Endothelial cell of umbilical vein (primary cell): ENCODE measurements at regions not wholly inside any gene's neighbourhood (a gene's known extent, or its start where the extent isn't known, plus 50 kb on each side); places are given as distances from the start of the nearest gene placed in this dataset.

Experiments used
- BruUV-seq: library from RNA; stranded (reverse); fragments of 400-500 nt; replicated peaks from 2 replicates; lab custom pipeline; 2021; lab: Mats Ljungman, UMichigan
- CTCF ChIA-PET: fragments of 300-600, 350-600 bp; sonication (Branson Sonifier 250); formaldehyde crosslinking; loops from one replicate; lab custom pipeline; 2021; ENCODE audit warnings: antibody characterized with exemption, inconsistent platforms; lab: Charles Lee
- POLR2A ChIA-PET: fragments of 300-600, 350-600 bp; sonication (Branson Sonifier 250); formaldehyde crosslinking; loops from one replicate; lab custom pipeline; 2021; ENCODE audit warnings: antibody characterized with exemption, inconsistent platforms; lab: Charles Lee
- DNase-seq: peaks from one replicate; pipeline ENCODE4 v3.0.0-alpha.2; 2011; ENCODE audit warnings: low read depth, low spot score
- FAIRE-seq: peaks from 2 replicates; lab custom pipeline; 2011; peaks lifted over from hg19 to GRCh38; lab: Jason Lieb, UNC
- H2AFZ ChIP-seq: 2 replicates; pipeline ENCODE4 v1.6.0; 2012; ENCODE audit warnings: low read depth, low read length, control low read depth, inconsistent platforms
- H3K27ac ChIP-seq: 2 replicates; pipeline ENCODE4 v1.5.1; 2011; ENCODE audit warnings: low read depth, mild to moderate bottlenecking, control low read depth, low read length, moderate library complexity; ENCODE audit not compliant: insufficient read depth
- H3K27me3 ChIP-seq, 2 experiments: 2 replicates each; pipeline versions ENCODE4 v1.6.0 to v1.6.1; 2011; ENCODE audit warnings: low read length in 2 of 2, mixed read lengths in 1 of 2; ENCODE audit not compliant: control insufficient read depth in 2 of 2, insufficient read depth in 2 of 2
- H3K36me3 ChIP-seq, 2 experiments: 2 replicates in 1 of 2; 3 replicates in 1 of 2; pipeline ENCODE4 v1.5.1; 2011; ENCODE audit warnings: low read length in 2 of 2, mild to moderate bottlenecking in 1 of 2, moderate library complexity in 1 of 2; ENCODE audit not compliant: control insufficient read depth in 2 of 2, insufficient read depth in 2 of 2; ENCODE audit errors: extremely low read depth in 1 of 2
- H3K4me1 ChIP-seq: 3 replicates; pipeline ENCODE4 v1.5.1; 2011; ENCODE audit warnings: mild to moderate bottlenecking, low read length; ENCODE audit not compliant: control insufficient read depth, insufficient read depth; ENCODE audit errors: extremely low read depth
- H3K4me2 ChIP-seq: 2 replicates; pipeline ENCODE4 v1.6.1; 2011; ENCODE audit warnings: low read length, control low read depth, mixed read lengths; ENCODE audit not compliant: insufficient read depth
- H3K4me3 ChIP-seq, 3 experiments: fragments of 200-600 bp in 1 of 3; sonication (generic), shearing (Covaris generic) in 1 of 3; replicated peaks in 1 of 3; 2 replicates each; pipeline ENCODE4 v1.5.1; 2011 to 2016; ENCODE audit warnings: control low read depth in 3 of 3, low read length in 3 of 3, mild to moderate bottlenecking in 2 of 3, inconsistent platforms in 1 of 3, low read depth in 1 of 3, moderate library complexity in 1 of 3; ENCODE audit not compliant: insufficient read depth in 1 of 3
- H3K79me2 ChIP-seq: 2 replicates; pipeline ENCODE4 v1.6.0; 2012; ENCODE audit warnings: low read length, inconsistent platforms; ENCODE audit not compliant: control insufficient read depth, insufficient read depth
- H3K9ac ChIP-seq: replicated peaks from 2 replicates; pipeline ENCODE3; 2011; ENCODE audit warnings: low read length, control low read depth; ENCODE audit not compliant: insufficient read depth; ENCODE audit errors: extremely low read depth
- H3K9me1 ChIP-seq: replicated peaks from 3 replicates; pipeline ENCODE4 v1.6.0; 2011; ENCODE audit warnings: mild to moderate bottlenecking, low read length; ENCODE audit not compliant: control insufficient read depth, insufficient read depth; ENCODE audit errors: extremely low read depth
- H3K9me3 ChIP-seq: replicated peaks from 2 replicates; pipeline ENCODE4 v1.5.1; 2012; ENCODE audit warnings: low read length, inconsistent platforms; ENCODE audit not compliant: control insufficient read depth, insufficient read depth
- H4K20me1 ChIP-seq: replicated peaks from 2 replicates; pipeline ENCODE3; 2011; ENCODE audit warnings: mild to moderate bottlenecking, low read length; ENCODE audit not compliant: control insufficient read depth, insufficient read depth; ENCODE audit errors: extremely low read depth
- CTCF ChIP-seq, 2 donors: IDR thresholded peaks; 1 replicate in 1 of 2; 2 replicates in 1 of 2; pipeline ENCODE4 v1.5.1; 2011; ENCODE audit warnings: low read length in 2 of 2, mild to moderate bottlenecking in 2 of 2, moderate library complexity in 2 of 2, control low read depth in 1 of 2, inconsistent platforms in 1 of 2, low read depth in 1 of 2; ENCODE audit not compliant: insufficient read depth in 1 of 2; ENCODE audit errors: extremely low read depth in 1 of 2
- EZH2 ChIP-seq: IDR thresholded peaks from 2 replicates; pipeline ENCODE4 v1.6.1; 2012; ENCODE audit warnings: borderline replicate concordance, low read depth, mild to moderate bottlenecking, moderate library complexity, low read length, inconsistent platforms; ENCODE audit not compliant: severe bottlenecking
- FOS ChIP-seq: IDR thresholded peaks from 2 replicates; pipeline ENCODE4 v1.6.1; 2011; ENCODE audit warnings: mild to moderate bottlenecking, low read length, moderate library complexity, borderline replicate concordance; ENCODE audit not compliant: insufficient read depth
- GATA2 ChIP-seq: IDR thresholded peaks from 2 replicates; pipeline ENCODE4 v1.7.0; 2011; ENCODE audit warnings: low read depth, mild to moderate bottlenecking, moderate library complexity, mixed read lengths, low read length; ENCODE audit not compliant: insufficient read length, insufficient read depth
- JUN ChIP-seq: IDR thresholded peaks from 2 replicates; pipeline ENCODE4 v1.6.1; 2011; ENCODE audit warnings: borderline replicate concordance, low read depth; ENCODE audit not compliant: insufficient read length, insufficient read depth
- MAX ChIP-seq: IDR thresholded peaks from 2 replicates; pipeline ENCODE4 v1.6.1; 2011; ENCODE audit not compliant: insufficient read depth, insufficient read length
- MYC ChIP-seq: IDR thresholded peaks from one replicate; pipeline ENCODE4 v1.6.1; 2011; ENCODE audit warnings: mild to moderate bottlenecking, low read depth, low read length
- POLR2A ChIP-seq: IDR thresholded peaks from 2 replicates; pipeline ENCODE4 v1.6.1; 2012; ENCODE audit warnings: low read depth, mild to moderate bottlenecking, control low read depth, low read length
- POLR2AphosphoS5 ChIP-seq: IDR thresholded peaks from 2 replicates; pipeline ENCODE4 v1.6.1; 2012; ENCODE audit warnings: low read depth, mild to moderate bottlenecking, control low read depth, low read length, moderate library complexity; ENCODE audit not compliant: insufficient read depth
- dilution Hi-C: fragments of 300-500 bp; cut with MboI; formaldehyde crosslinking; loops from one replicate; pipeline ENCODE4 v1.15.0; 2019; ENCODE audit warnings: low sequenced_read_pairs; ENCODE audit not compliant: extremely low pct_ligation_motif_present
- intact Hi-C: fragments of 100-400 bp; cut with micrococcal nuclease; formaldehyde crosslinking; loops from one replicate; pipeline ENCODE4 v1.10.0; 2022

GRCh38 chr17:73785958-73786743 is 141.9 kb upstream of the SDK2 start:
- TF ChIP-seq MAX (no peak), MYC (no peak), JUN (no peak), CTCF (IDR thresholded peaks at IDR 0.05; ENCODE audit: extremely low read depth in 1 of 2, insufficient read depth in 1 of 2, low read depth in 1 of 2, low read length in 2 of 2) (no peak), FOS (no peak), GATA2 (no peak), POLR2AphosphoS5 (no peak), EZH2 (no peak), POLR2A (no peak)
- BruUV-seq: no TSS peak
- no peak for FAIRE-seq

More at GRCh38 chr17:73785958-73786743, 141.9 kb upstream of the SDK2 start:
- no peak overlapping the region for H3K4me2 ChIP-seq
- no peak overlapping the region for H3K4me3 ChIP-seq
- DNase-seq: no peak
- ChIA-PET POLR2A (no interaction called here), CTCF (interaction anchor here (0.6 kb wide), 1 partner anchor 29 kb away, joined by 3 read pairs; no protein-coding TSS in a partner anchor)
- dilution Hi-C loops (no loop called here), intact Hi-C loops (no loop called here)
- no peak overlapping the region for H3K27ac ChIP-seq
- no peak overlapping the region for H2AFZ ChIP-seq
- peaks cover 5% of the 10 kb centered on the region for H3K9me3 ChIP-seq
- no peaks in the 10 kb centered on the region for H3K4me1 ChIP-seq
- H3K9ac ChIP-seq: no peak overlapping the region
- H3K27me3 ChIP-seq: no peaks in the 10 kb centered on the region
- no peaks in the 10 kb centered on the region for H3K9me1 ChIP-seq
- H4K20me1 ChIP-seq: no peaks in the 10 kb centered on the region
- H3K36me3 ChIP-seq: no peaks in the 10 kb centered on the region
- H3K79me2 ChIP-seq: no peaks in the 10 kb centered on the region
